ENCODE measurements at regions not wholly inside any gene's neighbourhood (a gene's known extent, or its start where the extent isn't known, plus 50 kb on each side); places are given as distances from the start of the nearest gene placed in this dataset.

GRCh38 chr13:34654203-34654602 is 287.9 kb upstream of the NBEA start:
- no peak for DNase-seq

DNA sequence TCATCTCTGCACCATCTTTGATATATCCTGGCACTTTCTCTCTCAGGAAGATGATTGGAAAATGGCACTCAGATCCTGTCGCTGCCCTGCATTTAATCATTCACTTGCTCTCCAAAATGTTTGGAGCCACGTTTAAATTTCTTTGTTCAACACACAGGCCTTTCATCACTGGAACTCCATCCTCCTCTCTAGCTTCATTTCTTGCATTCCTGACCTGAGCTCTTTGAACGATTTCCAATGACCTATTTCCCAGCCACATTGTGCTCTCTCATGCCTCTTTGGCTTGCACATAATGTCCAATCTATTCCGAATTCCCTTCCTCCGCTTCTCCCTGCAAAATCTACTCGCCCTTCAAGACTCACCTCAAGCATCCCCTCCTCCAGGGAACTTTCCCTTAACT is 287.4 kb upstream of the NBEA start:
- DNase-seq: no peak

GRCh38 chr13:34655554-34655953 is 286.5 kb upstream of the NBEA start:
- no peak for DNase-seq

DNA sequence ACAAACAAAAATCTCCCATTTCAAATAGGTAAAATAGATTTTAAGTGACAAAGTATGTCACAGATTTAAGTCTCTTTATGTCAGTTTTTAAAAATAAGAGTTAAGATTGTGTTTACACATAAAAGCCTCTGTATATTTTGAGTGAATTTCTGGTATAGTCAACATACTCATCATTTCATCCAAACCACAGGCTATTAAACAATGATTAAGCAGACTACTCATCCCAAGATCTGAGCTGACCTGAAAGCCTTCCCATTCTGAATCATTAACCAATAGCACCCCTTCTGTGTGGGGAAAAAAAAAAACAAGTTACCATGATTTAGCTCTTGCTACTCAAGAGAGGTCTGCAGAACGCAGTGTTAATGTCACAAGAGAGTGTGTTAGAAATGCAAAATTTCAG is 284.4 kb upstream of the NBEA start:
- DNase-seq: no peak

GRCh38 chr13:34667286-34668218 is 274.5 kb upstream of the NBEA start:
- DNase-seq: no peak

DNA sequence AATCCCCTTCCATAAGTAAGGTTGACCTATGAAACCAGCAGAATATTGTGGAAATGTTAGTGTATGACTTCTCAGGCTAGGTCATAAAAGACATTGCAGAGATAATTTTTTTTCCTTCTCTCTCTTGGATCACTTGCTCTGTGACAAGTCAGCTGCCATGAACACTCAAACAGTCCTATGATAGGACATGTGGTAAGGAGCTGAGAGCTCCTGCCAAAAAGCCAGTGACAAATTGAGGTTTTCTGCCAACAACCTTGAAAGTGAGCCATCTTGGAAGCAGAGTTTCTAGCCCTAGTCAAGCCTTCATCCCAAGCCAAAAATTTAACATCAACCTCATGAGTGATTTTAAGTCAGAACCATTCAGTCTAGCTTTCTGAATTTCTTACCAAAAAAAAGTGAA is 270.9 kb upstream of the NBEA start:
- DNase-seq: no peak

DNA sequence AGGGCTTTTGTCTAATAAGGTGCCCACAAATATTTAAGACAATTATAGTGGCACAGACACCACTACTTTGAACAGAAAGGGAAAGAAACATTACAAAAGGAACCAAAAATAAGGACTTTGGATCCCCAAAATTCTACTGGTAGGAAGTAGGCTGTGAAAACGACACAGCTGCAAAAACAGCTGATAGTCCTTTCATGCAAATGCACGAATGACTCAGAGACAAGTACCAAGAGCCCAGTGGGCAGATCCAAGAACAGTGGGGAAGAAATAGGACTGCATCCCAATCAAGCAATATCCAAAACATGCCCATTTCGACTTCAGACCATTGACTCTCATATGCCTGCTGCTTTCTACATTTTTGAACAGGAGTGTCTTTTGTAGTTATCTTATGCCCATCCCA is 269.4 kb upstream of the NBEA start:
- no peak for DNase-seq

DNA sequence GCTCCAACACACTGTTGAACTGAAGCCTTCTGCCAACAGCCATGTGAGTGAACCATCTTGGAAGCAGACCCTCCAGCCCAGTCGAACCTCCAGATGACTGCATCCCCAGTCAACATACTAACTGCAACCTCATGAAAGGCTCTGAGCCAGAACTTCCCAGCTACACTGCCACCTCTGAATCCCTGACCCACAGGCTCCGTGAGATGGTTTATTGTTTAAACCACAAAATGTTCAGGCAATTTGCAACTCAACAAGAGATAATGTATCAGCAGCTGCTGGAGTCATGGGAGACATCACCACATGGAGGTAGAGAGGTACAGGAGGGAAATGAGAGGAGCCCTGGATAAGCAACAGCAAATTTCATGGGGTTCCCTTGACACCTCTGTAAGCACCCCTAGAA is 266.4 kb upstream of the NBEA start:
- no peak for DNase-seq

DNA sequence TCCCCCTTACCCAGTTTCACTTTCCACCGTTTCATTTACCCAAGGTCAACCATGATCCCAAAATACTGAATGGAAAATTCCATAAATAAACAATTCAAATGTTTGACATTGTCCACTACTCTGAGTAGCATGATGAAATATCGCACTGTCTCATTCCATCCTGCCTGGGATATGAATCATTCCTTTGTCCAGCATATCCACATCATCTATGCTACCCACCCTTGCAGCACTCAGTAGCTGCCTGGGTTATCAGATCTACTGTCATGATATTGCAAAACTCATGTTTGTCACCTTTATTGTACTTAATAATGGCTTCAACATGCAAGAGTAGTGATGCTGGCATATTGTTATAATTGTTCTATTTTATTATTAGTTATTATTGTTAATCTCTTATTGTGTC is 263.9 kb upstream of the NBEA start:
- no peak for DNase-seq

DNA sequence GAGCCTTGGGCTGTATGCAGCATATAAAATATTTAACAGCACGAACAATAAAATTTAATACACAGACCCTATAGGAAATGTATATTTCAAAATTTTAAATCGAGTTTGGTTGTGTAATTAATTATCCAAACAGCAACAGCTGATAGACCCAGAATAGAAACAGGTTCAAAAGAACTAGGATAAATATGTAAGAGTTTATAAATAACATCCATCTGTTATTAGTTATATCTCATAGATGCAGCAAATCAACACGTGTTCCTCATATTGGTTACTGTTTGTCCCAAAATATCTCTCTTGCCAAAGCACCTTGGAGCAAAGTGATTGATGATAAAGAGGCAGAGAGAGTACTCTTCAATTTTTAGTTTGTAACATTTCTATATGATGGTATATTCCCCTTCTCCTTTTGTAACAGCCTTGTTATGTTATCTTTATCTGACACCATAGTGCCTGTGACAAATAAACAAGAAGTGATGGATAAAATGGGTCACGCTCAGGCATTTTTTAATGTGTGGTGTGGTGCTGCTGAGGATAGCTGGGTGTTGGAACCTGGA is 260.6 kb upstream of the NBEA start:
- no peak for DNase-seq

GRCh38 chr13:34695063-34695462 is 247.0 kb upstream of the NBEA start:
- no peak for DNase-seq

DNA sequence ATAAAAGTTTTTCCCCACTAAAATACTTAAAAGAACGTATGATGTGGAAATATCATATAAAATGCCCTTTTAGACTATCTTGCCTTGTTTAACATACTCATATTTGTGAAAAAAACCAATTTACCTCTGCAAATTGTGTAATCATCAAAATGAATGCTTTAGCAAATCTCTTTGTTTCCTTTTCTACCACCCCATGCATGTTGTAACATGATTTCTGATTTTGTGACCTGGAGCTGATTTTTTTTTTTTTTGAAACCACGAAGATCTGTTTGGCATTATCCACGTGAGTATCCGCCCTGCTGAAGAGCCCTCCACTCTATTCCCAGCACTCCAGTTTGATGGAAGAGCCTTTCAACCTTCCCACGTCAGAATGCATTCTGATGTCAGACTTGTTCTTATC is 245.8 kb upstream of the NBEA start:
- DNase-seq: no peak

DNA sequence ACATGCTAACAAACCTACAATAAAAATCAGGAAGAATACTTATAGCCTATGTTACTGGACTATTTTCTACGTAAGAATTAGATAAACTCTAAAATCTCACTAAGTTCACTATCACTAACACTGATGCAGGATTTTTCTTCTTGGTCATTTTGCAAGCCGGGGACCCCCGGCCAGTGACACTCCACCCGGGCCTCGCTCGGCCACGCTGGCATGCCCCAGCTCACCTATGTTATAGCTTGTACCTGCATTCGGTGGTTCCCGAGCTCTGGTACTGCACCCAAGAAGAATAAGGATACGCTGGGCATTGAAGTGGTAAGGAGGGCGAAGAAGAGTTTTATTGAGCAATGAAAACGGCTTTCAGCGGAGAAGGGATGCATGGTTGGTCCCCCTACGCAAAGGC is 245.3 kb upstream of the NBEA start:
- DNase-seq: no peak

DNA sequence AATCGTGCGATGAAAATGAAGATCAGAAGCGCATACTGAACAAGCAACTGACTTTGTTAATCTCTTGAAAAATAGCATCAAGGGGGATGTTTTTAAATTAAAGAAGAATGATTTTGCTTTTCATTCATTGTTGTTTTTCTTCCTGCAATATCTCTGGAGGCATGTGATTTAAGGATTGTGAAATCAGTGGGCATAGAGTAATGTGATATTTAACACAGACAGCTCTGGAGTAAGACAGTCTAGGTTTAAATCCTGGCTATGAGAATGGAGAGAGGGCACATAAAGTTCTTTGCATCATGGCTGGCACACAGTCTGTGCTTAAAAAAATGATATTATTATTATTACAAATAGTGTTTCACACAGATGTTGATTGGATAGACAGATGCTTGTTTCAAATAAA is 243.1 kb upstream of the NBEA start:
- no peak for DNase-seq

GRCh38 chr13:34700155-34700554 is 241.9 kb upstream of the NBEA start:
- DNase-seq: no peak

DNA sequence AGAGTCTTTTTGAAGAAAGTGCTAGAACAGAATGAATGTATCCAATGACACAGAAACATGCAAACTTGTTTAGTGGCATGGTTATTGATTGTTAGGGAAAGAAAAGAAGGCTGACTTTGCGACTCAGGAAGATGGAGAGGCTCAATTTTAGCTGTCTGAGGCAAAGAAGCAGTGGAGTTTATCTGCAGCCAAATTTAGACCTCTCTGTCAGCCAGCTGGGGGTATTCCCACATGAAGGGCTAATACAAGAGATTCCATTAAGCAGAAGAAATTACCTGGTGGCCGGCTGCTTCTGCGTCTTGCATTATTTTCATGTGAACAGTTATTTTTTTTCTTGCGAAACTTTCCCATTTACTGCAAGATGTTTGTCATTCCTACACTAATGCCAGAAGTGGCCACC is 240.2 kb upstream of the NBEA start:
- DNase-seq: no peak

DNA sequence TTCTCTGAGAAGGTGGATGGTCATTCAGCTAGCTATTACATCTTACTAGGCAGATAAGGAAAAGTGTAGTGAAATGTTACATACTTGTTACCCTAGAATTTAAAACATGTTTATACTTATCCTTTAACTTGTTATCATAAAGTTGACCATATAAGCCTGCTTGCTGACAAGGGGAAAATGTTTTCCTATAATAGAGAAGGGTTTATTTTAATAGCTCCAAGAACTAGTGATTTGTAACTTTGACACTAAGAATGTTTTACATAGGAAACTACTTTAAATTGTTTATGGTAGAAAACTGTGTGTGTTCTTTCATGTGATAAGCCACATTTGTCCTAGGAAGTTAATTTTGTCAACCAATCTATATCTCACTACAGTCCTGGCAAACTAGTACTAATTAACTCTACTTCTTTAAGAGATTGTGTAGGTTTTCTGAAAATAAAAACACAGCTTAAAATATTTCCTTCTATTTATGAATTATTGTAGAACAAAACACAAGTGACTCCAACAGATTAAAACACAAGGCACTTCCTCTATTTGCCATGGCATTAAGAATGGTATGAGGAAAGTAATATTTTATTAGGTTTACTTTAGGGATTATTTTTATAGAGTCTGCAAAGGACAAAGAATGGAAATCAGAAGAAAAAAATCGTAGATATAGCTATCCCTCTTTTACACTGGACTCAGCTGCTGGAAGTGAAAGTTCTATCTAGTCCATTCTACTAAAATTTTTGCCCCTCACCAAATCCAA is 233.3 kb upstream of the NBEA start:
- DNase-seq: no peak

DNA sequence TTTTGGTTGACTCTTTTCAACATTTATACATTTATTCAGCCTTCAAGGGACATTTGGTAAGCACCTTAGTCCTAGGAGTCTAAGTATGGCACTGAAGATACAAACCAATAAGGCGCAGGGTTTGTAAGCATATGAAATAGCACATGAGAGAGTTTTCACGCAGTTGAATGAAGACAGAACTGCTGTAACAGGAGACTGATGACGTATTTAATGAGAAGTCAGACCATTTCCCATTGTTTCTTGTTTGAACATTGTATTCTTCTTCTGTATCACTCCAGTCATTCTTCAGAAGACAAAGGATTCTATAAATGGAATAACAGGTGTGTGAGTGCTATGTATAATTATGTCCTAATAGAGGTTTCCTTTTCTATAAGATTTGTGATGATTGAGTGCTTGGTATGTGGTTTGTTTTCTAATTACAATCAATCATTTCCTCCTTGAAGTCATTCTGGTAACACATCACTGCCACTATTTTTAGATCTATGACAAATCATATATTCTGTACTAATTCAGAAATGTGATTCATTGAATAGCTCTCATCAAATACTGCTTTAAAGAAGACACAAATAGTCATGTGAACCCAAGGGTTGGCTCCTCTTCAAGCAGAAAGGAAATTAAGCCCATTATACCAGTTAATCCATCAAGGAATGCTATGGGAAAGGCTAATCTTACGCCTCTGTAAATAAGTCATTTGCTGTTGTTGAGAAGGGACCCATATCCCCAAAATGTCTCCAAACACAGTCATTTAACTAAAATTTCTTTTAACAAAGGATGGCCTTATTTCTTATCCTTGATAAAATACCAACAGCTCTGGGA is 222.8 kb upstream of the NBEA start:
- DNase-seq: no peak

DNA sequence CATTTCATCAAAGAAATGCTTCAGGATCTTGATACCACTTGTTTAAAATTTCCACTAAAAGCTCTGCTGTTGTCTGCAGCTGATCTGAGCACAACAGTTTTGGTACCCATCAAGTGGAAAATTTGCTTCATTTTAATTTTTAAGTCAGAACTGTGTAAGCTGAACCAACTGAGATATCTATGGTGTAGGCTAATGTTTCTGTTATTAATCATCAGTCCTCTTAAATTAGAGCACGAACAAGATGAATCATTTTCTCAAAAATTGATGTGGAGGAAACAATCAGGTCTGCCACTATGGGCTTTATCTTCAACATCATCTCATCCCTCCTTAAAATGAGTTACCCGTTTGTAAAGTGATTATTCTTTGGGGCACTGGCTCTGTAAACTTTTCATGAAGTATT is 221.5 kb upstream of the NBEA start:
- DNase-seq: no peak

- no peak for DNase-seq
Measured at GRCh38 chr13:34721631-34722595, 220.2 kb upstream of the NBEA start.

DNA sequence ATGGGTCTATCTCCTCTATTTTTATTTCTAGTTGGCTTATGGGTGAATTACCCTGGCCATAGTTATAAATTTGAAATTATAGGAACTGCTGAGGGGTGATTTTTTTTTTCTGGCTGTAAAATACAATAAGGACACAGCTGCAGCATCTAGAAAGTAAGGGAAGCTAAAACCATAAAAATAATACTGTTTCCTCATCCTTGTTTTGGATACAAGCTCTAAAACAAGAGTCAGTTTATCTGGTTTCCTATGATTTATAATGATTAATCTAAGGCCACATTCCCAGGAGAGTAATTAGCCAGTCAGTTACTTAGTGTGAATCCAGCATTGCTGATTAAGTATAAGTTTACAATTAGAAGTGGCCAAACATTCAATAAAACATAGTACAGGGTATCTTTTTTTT is 219.1 kb upstream of the NBEA start:
- DNase-seq: no peak

- DNase-seq: no peak
Measured at GRCh38 chr13:34730961-34731360, 211.1 kb upstream of the NBEA start.

All from stimulated activated CD4-positive, alpha-beta T cell treated with anti-CD3 and anti-CD28 coated beads, Interleukin-15, amount 100 ng/mL, for 24 hours (primary cell).